GM21825 (cell line): ENCODE measurements at regions not wholly inside any gene's neighbourhood (a gene's known extent, or its start where the extent isn't known, plus 50 kb on each side); places are given as distances from the start of the nearest gene placed in this dataset.

ENCODE experiments used
- ATAC-seq: cut with Tn5 transposase; IDR thresholded peaks from one replicate; pipeline ENCODE4 v1.9.1; 2021; ENCODE audit warnings: mild to moderate bottlenecking, moderate library complexity; ENCODE audit not compliant: unreplicated experiment

GRCh38 chr18:78914249-78914935 lies 65.2 kb upstream of the SALL3 start:
- ATAC-seq: no peak

GRCh38 chr18:78915446-78916008 lies 64.1 kb upstream of the SALL3 start:
- ATAC-seq: no peak

GRCh38 chr18:78918707-78919106 lies 60.9 kb upstream of the SALL3 start:
- no peak for ATAC-seq

- no peak for ATAC-seq
Measured at GRCh38 chr18:78919956-78920355, 59.7 kb upstream of the SALL3 start.

GRCh38 chr18:78920456-78921138 lies 59.0 kb upstream of the SALL3 start:
- ATAC-seq: no peak

- ATAC-seq: no peak
Measured at GRCh38 chr18:78922856-78923255, 56.8 kb upstream of the SALL3 start.

GRCh38 chr18:78924301-78924700 lies 55.3 kb upstream of the SALL3 start:
- no peak for ATAC-seq

- no peak for ATAC-seq
Measured at GRCh38 chr18:78924786-78925540, 54.7 kb upstream of the SALL3 start.

- no peak for ATAC-seq
Measured at GRCh38 chr18:78925557-78926242, 53.9 kb upstream of the SALL3 start.

- no peak for ATAC-seq
Measured at GRCh38 chr18:78926243-78926615, 53.4 kb upstream of the SALL3 start.

- ATAC-seq: no peak
Measured at GRCh38 chr18:78927156-78927555, 52.5 kb upstream of the SALL3 start.

- no peak for ATAC-seq
Measured at GRCh38 chr18:78927616-78928015, 52.0 kb upstream of the SALL3 start.

GRCh38 chr18:78928076-78928475 lies 51.5 kb upstream of the SALL3 start:
- no peak for ATAC-seq

- ATAC-seq: no peak
Measured at GRCh38 chr18:78929516-78929915, 50.1 kb upstream of the SALL3 start.
